HG03558 (cell line): ENCODE measurements at regions not wholly inside any gene's neighbourhood (a gene's known extent, or its start where the extent isn't known, plus 50 kb on each side); places are given as distances from the start of the nearest gene placed in this dataset.

Experiments
- ATAC-seq: cut with Tn5 transposase; IDR thresholded peaks from one replicate; pipeline ENCODE4 v1.9.1; 2021; ENCODE audit warnings: moderate number of reproducible peaks; ENCODE audit not compliant: unreplicated experiment; ENCODE audit errors: extremely low read depth

DNA sequence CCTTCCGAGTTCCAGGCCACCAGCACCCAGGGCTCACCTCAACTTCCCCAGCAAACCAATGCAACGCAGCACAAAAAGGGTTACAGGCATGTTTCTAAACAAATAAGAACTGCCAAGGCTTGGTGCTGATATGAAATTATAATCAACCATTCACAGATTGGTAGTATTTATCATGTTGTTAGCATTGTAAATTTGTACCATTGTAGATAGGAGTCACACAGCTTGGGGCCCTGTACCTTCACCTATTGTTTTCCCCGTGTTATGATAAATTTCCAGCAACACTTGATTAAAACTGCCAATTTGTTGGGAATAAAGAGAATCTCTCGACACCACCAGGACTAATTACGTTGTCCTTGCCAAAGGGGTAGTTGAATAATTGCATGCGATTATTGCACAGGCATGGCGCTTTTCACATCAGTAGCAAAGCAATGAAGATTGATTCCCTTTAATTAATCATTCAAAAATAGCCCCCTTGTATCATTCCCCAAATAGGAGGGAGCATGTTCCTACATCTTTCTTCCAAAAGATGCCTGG is 454.1 kb downstream of the ZNF608 start:
- ATAC-seq, result no peak

DNA sequence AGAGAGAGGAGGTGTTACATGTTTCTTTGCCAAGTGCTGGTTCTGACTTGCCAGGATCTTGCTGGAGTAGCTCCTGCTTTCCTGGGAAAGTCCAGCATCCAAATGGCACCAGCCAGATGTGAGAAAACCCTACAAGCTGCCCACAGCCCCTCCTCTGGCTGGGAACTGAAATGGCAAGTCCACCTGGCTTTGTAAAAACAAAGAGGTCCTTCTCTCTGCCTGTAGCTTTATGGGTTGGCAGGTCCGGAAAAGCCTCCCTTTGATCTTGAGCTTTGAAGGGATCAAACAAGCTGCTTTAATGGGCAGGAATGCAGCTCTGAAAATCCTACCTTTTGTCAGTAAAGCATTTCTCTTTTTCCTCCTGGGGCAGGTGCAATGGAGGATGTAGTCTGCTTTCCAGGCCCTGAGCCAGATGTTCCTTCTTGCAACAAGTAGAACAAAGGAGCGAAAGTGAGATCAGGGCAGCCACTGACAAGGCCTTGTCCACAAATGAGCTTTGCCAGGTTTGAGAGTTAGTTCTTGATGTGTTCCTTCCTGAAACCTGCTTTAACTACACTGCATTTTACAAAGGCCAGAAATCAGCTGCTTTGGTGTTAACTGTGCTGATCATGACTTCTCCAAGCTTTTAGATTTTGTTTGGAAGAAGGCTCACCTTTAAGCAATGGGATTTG is 456.7 kb downstream of the ZNF608 start:
- no peak for ATAC-seq

DNA sequence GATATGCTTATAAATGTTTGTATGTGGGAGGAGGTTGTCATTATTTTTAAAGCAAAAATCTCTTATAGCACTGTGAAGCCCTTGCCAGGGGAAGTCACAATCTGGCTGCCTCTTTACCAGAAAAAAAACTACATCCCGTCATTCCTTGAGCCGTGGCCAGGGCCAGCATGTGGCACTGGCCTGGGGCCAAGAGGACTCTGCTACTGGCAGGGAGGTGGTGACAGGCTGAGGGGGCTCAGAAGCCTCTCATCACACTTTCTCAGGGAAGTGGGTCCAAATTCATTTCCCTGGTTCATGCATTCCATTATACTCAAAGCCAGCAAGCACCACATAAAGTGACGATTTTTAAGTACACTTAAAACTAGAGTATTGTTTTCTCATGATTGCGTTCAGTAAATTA is 457.3 kb downstream of the ZNF608 start:
- no peak for ATAC-seq

DNA sequence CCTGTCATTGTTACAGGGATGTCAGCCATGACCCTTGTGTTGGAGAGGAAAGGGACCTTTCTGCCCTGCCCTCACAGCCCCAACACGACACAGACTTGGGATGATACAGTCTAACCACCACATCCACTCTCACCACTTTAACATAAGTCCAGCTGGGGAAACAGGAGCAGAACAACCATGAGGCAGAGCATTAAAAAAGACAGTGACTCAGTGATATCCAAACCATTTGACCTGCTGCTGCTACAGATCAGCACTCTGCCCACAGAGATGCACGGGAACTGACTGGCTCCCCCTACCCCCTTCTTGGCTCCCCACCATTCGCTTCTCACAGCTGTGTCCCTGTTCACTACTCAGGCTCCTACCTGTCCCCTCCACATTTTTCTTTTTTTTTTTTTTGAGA is 458.6 kb downstream of the ZNF608 start:
- ATAC-seq, result no peak

DNA sequence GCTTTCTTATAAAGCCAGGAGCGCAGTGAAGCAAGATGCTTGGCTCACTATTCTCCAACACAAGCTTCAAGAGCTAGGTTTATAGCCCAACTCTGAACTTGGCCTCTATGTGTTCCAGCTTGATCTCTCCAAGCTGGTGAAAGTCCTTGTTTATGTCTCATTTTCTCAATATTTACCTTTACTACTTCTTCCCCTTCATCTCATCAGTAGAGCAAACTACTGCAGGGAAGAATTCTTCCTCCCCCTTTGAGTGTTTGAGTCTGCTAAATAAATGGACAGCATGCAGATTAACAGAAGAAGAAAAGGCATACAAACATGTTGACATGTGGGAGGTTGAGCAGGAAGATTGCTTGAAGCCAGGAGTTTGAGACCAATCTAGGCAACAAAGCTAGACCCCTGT is 460.7 kb downstream of the ZNF608 start:
- no peak for ATAC-seq

DNA sequence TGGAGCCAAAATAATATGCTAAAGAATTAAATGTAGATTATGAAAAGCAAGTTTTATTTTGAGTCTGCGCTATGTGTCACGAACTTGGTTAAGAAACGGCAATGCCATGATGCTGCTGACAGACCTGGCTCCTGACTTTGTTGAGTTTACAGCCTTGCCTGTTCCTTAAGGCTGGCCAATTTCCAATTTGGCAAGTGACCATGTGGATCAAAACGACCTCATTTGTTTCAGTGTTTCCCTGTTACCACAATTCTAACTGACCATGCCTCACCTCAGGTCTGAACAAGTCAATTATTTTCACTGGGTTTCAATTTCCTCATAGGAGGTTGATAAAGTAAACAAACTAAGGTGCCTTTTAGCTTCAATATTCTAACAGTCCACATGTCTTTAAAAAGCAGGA is 461.4 kb downstream of the ZNF608 start:
- ATAC-seq, result no peak

DNA sequence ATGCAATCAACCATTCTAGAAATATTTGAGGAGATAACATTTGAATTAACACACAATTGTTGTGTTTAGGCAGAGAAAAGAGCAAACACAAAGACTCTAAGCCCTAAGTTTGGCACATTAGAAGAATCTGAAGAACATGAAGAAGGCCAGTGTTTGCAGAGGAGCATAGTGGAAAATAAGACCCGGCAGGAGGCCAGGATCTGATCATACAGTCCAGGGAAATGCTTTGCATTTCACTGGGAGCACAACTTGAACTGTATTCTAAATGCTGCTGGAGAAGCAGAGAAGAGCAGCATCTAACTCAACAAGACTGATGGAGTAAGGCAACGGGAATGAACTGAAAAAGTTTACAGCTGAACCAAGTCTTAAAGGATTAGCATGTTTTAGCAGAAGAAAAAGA is 463.4 kb downstream of the ZNF608 start:
- no peak for ATAC-seq

DNA sequence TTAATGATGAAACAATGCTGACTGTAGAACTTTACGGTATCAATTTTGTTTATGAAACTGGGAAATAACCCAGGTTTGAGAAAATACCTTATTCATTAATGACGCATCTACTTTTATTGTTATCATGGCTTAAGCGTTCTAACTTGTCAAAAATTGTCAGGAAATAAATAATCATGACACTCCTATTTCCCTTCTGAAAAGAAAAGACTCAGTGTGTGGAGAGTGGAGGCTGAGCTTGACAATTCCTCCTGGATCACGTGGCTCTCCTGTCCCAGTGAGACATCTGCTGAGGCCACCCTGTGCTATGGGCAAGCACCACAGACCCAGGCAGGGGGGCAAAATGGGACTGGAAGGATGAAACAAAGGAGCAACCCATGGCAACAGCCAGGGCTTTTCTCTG is 466.4 kb downstream of the ZNF608 start:
- ATAC-seq, result no peak

DNA sequence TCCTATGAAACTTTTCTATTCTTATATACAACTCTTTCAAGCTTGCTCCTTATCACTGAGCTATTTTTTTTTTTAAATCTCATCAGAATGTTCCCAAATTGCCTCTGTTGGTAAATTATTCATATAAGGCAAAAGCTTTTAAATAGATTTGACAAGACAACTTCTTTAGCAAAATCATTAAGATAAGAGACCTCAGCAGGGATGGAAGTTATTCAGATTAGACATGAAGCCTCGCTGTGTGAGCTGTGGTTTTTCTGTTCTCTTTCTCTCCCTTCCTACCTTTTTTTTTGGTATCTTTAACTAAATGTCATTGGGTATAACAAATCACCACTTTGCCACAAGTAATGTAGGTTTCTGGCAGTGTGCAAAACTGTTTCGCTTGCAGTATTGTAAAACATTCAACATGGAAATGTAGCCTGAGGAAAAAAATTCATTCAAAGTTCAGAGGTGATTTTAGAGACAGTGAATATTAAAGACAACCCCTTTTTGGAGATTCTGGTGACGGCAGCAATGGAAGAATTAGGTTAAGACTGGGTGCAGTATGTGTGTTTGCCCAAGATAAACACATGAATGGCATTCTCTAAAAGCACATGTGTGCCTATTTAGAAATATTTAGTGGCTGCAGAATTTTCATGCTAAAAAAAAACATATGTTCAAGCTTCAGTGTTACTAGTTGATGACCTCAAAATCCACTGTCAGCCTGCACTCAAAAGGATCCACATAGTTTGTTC is 467.1 kb downstream of the ZNF608 start:
- ATAC-seq, result no peak

DNA sequence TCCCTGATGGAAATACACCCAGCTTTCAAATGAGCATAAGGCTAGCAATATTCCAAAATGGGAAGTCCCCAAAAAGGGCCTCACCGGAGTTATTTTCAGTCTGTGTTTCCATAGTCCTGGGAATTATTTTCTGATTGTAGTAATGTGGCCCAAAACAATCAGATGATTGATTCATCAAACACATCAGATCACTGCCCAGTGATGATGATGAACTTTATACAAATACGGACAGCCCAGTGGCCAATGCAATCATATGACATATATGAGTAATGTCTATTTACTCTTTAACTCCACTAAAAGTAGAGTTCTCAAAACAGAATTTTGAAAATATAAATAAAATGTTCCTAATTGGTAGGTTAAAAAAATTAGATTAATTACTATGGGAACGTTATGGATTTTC is 467.8 kb downstream of the ZNF608 start:
- no peak for ATAC-seq

DNA sequence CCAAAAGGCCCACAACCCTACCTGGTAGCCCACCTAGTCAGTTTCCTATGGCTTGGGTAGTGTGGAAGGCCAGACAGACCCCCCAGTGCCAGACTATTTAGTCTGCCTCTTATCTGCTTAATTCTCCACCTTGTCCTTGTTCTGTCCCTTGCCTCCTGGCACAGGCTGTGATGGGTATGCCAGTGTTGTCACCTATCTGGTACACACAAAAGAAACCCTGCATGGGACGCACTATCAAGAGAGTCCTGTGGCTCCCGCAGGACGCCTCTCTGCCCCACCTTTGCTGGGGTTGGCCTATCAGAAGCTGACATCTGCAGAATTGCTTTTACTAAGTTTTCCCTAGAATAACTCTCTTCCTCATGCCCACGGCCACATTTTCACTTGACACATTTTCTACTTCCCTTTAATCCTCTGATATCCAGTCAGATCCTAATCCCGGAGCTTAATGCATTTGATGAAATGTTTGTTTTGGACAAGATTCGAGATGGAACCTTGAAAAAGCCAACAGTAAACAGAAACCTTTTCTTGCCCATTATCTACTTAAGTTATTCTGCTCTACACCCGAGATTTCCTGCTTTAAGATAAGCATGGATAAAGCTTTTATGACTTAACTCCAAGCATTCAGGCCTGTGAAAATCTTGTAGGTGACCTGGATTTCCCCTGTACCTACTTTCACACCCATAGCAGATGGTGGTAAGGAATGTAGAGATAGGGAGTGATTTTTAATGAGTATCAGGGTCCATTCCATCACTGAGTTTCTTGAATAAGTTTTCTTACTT is 468.5 kb downstream of the ZNF608 start:
- no peak for ATAC-seq

DNA sequence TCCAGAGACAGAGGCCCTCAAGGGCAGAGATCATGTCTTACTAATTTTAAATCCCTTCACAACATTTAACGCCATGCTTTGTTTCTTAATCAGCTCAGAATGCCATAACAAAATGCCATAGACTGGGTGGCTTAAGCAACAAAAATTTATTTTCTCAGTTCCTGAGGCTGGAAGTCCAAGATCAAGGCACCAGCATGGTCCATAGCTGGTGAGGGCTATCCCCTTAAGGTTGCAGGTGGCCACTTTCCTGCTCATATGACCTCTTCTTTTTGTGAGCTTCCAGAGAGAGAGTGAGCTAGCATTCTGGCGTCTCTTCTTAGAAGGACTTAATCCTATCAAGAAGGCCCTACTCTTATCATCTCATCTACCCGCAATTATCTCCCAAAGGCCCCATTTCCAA is 470.3 kb downstream of the ZNF608 start:
- ATAC-seq, result no peak

DNA sequence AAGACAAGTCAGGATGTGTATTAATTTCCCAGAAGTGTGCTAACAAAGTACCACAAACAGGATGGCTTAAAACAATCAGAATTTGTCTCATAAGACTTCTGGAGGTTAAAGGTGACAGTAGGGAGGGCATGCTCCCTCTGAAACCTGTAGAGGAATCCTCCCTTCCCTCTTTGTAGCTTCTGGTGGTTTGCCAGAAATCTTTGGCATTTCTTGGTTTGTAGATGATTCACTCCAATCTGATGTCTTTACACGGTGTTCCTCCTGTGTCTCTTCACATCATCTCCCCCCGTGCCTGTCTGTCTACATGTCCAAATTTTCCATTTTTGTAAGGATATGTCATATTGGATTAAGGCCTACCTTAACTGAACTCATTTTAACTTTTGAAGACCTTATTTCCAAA is 471.5 kb downstream of the ZNF608 start:
- no peak for ATAC-seq

DNA sequence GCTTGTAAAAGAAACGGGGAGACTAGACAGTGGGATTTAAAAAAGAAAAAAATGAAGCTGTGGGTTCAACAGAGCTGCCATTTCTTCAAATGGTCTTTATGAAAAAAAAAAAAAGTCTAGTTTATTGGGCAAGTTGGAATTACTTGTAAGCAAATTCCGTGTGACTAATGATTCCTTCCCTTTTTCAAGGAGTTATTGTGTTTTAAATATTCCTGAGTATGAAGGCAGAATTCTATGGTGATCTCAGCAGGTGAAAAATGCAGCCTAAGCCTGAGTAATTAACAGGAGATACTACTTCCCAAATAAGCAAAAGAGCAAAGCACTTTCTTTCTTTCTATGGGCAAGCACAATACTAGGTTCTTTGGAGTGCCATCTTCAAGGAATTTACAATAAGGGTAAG is 481.9 kb downstream of the ZNF608 start:
- no peak for ATAC-seq

DNA sequence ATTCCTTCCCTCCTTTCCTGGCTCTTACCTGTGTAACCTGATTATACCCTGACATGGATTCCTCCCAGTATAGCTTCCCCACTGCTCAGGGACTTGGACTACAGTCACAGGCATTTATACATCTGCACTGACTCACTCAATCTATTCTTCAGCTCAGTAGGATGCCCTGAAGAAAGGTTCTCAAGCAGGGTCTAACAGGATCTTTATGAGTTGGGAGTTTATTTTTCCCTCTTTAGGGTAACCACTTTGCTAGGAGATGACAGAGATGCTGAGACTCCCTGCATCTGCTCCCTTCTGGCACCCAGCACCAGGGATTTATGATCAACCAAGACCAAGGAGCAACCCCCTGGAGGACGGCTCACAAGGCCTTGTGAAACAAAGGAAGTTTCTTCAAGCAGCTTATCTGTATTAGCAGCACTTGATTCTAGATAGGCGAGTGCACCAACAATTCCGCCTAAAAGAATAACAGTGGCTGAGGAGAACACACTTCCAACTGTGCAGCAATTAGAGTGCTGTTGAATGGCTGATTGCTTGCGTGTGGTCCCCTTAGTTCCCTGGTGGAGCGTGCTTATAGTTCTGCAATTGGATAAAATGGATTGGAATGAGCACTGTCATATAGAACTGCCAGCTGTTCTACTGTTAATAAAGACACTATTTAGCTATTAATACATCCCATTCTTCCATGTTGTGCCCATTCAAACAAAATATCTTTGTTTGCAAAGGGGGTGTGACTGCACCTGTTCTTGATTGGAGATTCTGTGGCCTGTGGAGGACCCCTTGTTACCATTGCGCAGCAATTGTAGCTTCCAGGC is 482.6 kb downstream of the ZNF608 start:
- no peak for ATAC-seq

DNA sequence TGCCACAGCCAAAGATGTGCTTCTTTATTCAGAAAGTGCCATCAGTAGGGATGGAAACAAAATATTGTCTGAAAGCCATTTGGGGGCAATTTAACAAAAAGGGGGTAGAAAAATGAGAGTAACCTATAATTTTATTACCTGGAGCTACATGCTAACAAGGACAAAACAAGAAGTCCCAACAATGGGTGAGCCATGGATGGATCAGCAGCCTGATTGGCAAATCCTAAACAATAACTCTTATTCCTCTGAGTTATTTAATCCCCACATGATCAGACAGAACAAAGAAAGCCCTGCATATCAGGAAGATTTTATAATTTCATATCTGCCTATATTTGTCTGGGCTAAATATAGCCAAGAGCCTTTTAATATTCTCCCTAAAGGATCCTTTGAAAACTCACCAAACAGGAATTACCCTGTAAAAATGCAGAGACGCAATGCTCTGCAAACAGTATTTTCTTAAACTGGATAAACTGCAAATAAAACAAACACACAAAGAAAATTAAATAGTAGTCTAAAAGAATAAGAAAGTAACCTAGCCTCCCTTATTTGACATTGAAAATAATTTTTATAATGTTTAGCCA is 483.4 kb downstream of the ZNF608 start:
- no peak for ATAC-seq

DNA sequence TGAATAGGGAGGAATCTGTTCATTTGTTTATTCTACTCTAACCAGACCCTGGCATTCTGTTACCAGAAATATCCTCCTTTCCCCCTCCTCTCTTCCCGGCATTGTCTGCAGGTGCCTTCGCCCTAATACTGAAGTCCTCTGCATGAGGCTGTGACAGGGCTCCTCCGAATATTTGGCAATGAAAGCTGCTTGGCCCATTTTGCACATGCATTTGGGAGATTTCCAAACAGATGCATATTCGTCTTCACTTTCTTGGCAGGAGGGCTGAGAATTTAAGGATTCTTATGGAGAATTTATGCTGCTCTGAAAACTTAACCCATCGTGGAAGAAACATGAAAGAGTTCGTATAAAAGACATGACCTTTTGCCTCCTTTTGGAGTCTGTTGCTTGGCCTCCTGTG is 484.0 kb downstream of the ZNF608 start:
- no peak for ATAC-seq

DNA sequence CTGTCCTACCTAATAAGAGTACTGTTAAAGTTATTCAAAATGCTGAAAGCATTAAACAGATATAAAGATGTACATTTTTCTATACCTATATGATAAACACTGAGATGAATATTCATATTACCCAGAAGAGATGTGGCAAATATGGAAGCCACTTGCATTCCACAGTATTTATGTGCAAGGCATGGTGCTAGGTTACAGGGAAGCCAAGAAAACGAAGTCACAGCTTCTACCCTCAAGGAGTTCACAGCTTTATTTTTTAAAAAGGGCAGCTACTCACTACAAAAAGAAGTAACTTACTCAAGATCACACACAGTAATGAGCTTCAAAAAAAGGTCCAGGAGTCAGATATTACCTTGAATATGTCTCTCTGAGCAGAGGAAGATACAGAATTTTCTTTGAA is 484.6 kb downstream of the ZNF608 start:
- no peak for ATAC-seq

DNA sequence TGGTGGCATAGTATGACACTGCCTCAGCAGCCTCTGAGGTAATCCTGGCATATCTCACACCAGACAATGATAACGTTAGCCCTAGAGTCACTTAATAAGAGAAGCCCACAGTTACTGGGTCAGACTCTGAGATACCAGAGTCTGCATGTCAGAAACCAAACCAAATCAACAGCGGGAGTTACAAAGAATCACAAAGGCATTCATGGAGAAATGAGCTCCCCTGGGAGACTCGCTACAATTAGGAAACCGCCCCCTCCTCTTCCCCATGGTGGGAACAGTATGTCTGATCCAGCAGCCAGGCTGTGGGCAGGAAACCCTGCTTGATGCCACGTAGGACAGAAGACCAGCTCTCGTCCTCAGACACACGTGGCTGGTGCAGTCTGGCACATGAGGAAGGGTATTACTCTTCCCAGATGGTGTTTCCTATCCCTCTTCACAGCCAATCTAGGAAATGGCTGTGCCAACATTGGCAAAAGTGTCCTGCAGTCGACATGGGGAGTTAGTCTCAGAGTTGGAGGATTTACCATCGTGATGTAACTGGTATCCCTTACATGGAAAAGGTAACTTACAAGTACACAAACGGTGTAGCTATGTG is 485.4 kb downstream of the ZNF608 start:
- ATAC-seq, result no peak

DNA sequence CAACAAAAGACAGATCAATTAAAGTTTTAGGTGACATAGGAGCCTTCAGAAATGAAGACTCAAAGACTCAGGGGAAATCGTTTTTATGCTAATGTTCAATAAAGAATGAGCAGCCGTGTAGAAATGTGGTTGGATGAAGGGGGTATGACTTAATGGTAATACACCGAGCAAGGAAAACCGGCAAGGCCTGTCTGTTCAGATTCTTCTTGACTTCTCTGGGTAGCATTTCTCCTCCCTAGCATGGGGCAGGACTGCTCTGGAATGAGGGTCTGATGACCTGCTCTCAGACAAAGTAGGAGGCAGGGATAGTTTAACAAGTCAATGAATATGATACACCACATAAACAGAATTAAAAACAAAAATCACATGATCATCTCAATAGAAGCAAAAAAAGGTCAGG is 487.4 kb downstream of the ZNF608 start:
- ATAC-seq, result no peak
